ENCODE measurements at regions not wholly inside any gene's neighbourhood (a gene's known extent, or its start where the extent isn't known, plus 50 kb on each side); places are given as distances from the start of the nearest gene placed in this dataset.

DNA sequence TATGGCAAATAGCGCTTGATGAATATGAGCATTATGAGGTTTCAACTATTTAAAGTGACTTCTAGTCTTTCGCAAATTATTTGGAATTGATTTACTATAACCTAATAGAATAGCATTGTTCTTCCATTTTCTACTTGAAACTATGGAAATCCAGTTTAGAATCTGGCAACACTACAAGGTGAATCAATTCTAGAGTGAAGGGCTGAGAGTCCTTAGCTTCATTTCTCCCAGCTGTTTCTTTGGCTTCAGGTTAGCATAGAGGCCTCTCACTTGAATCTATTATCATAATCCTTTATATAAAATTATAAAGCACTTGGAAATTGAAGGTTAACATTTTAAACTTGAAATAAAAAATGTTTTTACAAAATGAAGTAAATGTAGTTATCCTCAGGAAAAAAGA lies 318.8 kb downstream of the CCDC85A start (continued):
- no peak for TF ChIP-seq CHD7 (IDR thresholded peaks at IDR 0.05; ENCODE audit: insufficient replicate concordance, low read length)
- no peak for TF ChIP-seq KDM4A (IDR thresholded peaks at IDR 0.05; ENCODE audit: low read depth, low read length, severe bottlenecking)
- TF ChIP-seq KDM5A (IDR thresholded peaks at IDR 0.05; ENCODE audit: low read length): no peak
- no peak for TF ChIP-seq CBX8 (IDR thresholded peaks at IDR 0.05; ENCODE audit: borderline replicate concordance, low read depth, low read length)
- no peak for TF ChIP-seq SIN3A (conservative IDR thresholded peaks at IDR 0.05 in 1 of 2, IDR thresholded peaks at IDR 0.05 in 1 of 2; ENCODE audit: low read depth in 1 of 2, low read length in 2 of 2)
- no peak for TF ChIP-seq PHF8 (conservative IDR thresholded peaks at IDR 0.05; ENCODE audit: low read depth, low read length)
- no peak for TF ChIP-seq SIRT6 (IDR thresholded peaks at IDR 0.05; ENCODE audit: low read length)
- no peak for TF ChIP-seq NRF1 (IDR thresholded peaks at IDR 0.05; ENCODE audit: low read depth, low read length)

Measured in H1 (cell line).